ACHN (cell line): ENCODE measurements at regions not wholly inside any gene's neighbourhood (a gene's known extent, or its start where the extent isn't known, plus 50 kb on each side); places are given as distances from the start of the nearest gene placed in this dataset.
A peak's percentile ranks its signal among the peaks of the same experiment; 100 is the strongest.

Source experiments
- DNase-seq: peaks from one replicate; pipeline ENCODE4 v3.0.0-alpha.2; 2015
- in situ Hi-C: cut with HindIII; loops from 2 replicates; pipeline ENCODE4 v1.10.0; 2017; ENCODE audit warnings: low sequenced_read_pairs, low pct_ligation_motif_present, low pct_unique_long_range_greater_than_20kb

- in situ Hi-C loops = no loop called here
- no peak for DNase-seq
These were observed 72.3 kb downstream of the LINC00237 start for GRCh38 chr20:21033817-21034216.

GRCh38 chr20:21031666-21032065, 74.5 kb downstream of the LINC00237 start:
- in situ Hi-C loops = no loop called here
- DNase-seq = no peak

- in situ Hi-C loops = no loop called here
- DNase-seq = no peak
These were observed 76.8 kb downstream of the LINC00237 start for GRCh38 chr20:21029341-21029740.

GRCh38 chr20:21028921-21029320, 77.2 kb downstream of the LINC00237 start:
- in situ Hi-C loops = no loop called here
- DNase-seq = no peak

- DNase-seq = no peak
- in situ Hi-C loops = no loop called here
These were observed 77.7 kb downstream of the LINC00237 start for GRCh38 chr20:21028436-21028835.

GRCh38 chr20:21027569-21027968, 78.6 kb downstream of the LINC00237 start:
- peak; percentile 54 for DNase-seq
- in situ Hi-C loops = no loop called here

- in situ Hi-C loops = no loop called here
- no peak for DNase-seq
These were observed 79.2 kb downstream of the LINC00237 start for GRCh38 chr20:21026951-21027350.

- in situ Hi-C loops = no loop called here
- no peak for DNase-seq
These were observed 81.7 kb downstream of the LINC00237 start for GRCh38 chr20:21024420-21024819.

- in situ Hi-C loops = no loop called here
- no peak for DNase-seq
These were observed 83.2 kb downstream of the LINC00237 start for GRCh38 chr20:21022925-21023324.

- in situ Hi-C loops = no loop called here
- no peak for DNase-seq
These were observed 84.7 kb downstream of the LINC00237 start for GRCh38 chr20:21021472-21021790.

GRCh38 chr20:21020659-21021471, 85.3 kb downstream of the LINC00237 start:
- in situ Hi-C loops = no loop called here

GRCh38 chr20:21019814-21020658, 86.1 kb downstream of the LINC00237 start:
- in situ Hi-C loops = no loop called here

More at GRCh38 chr20:21020659-21021471, 85.3 kb downstream of the LINC00237 start:
- no peak for DNase-seq

GRCh38 chr20:21019468-21019813, 86.7 kb downstream of the LINC00237 start:
- in situ Hi-C loops = no loop called here
- no peak for DNase-seq

More at GRCh38 chr20:21019814-21020658, 86.1 kb downstream of the LINC00237 start:
- DNase-seq = no peak

- no peak for DNase-seq
- in situ Hi-C loops = no loop called here
These were observed 87.6 kb downstream of the LINC00237 start for GRCh38 chr20:21018576-21018975.

GRCh38 chr20:21017528-21018085, 88.6 kb downstream of the LINC00237 start:
- in situ Hi-C loops = no loop called here
- DNase-seq = no peak

GRCh38 chr20:21016751-21017150, 89.4 kb downstream of the LINC00237 start:
- DNase-seq = no peak
- in situ Hi-C loops = no loop called here

GRCh38 chr20:21014528-21014927, 91.6 kb downstream of the LINC00237 start:
- in situ Hi-C loops = no loop called here
- no peak for DNase-seq

- in situ Hi-C loops = no loop called here
These were observed 97.2 kb downstream of the LINC00237 start for GRCh38 chr20:21008951-21009350.

GRCh38 chr20:21006611-21007010, 99.5 kb downstream of the LINC00237 start:
- in situ Hi-C loops = no loop called here
- no peak for DNase-seq

More at GRCh38 chr20:21008951-21009350, 97.2 kb downstream of the LINC00237 start:
- no peak for DNase-seq
